ENCODE measurements at regions not wholly inside any gene's neighbourhood (a gene's known extent, or its start where the extent isn't known, plus 50 kb on each side); places are given as distances from the start of the nearest gene placed in this dataset.

GRCh38 chr13:22106058-22106457 is 435.2 kb downstream of the FGF9 start:
- ATAC-seq (ENCODE audit: low read depth) (no peak), DNase-seq (no peak)
- no peaks in the 10 kb centered on the region for H3K36me3 Mint-ChIP-seq (ENCODE audit: low read depth)
- peaks cover 7% of the 10 kb centered on the region for H3K4me1 Mint-ChIP-seq
- ChIA-PET CTCF (no interaction called here), POLR2A (no interaction called here)
- TF ChIP-seq, protein P1, sequence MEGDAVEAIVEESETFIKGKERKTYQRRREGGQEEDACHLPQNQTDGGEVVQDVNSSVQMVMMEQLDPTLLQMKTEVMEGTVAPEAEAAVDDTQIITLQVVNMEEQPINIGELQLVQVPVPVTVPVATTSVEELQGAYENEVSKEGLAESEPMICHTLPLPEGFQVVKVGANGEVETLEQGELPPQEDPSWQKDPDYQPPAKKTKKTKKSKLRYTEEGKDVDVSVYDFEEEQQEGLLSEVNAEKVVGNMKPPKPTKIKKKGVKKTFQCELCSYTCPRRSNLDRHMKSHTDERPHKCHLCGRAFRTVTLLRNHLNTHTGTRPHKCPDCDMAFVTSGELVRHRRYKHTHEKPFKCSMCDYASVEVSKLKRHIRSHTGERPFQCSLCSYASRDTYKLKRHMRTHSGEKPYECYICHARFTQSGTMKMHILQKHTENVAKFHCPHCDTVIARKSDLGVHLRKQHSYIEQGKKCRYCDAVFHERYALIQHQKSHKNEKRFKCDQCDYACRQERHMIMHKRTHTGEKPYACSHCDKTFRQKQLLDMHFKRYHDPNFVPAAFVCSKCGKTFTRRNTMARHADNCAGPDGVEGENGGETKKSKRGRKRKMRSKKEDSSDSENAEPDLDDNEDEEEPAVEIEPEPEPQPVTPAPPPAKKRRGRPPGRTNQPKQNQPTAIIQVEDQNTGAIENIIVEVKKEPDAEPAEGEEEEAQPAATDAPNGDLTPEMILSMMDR (IDR thresholded peaks at IDR 0.05): no peak
- intact Hi-C loops (cut with micrococcal nuclease): no loop called here
- H3K27ac Mint-ChIP-seq: no peak overlapping the region
- no peaks in the 10 kb centered on the region for H3K27me3 Mint-ChIP-seq
- H3K9me3 Mint-ChIP-seq: peaks cover 3% of the 10 kb centered on the region
- no peak overlapping the region for H3K4me3 Mint-ChIP-seq

GRCh38 chr13:22107549-22107948 is 436.7 kb downstream of the FGF9 start:
- no peaks in the 10 kb centered on the region for H3K36me3 Mint-ChIP-seq (ENCODE audit: low read depth)
- H3K27ac Mint-ChIP-seq: no peak overlapping the region
- POLR2A ChIA-PET: no interaction called here
- DNase-seq (no peak), ATAC-seq (ENCODE audit: low read depth) (no peak)
- no peaks in the 10 kb centered on the region for H3K27me3 Mint-ChIP-seq
- CTCF ChIA-PET: no interaction called here
- intact Hi-C loops (cut with micrococcal nuclease): no loop called here
- H3K4me3 Mint-ChIP-seq: no peak overlapping the region
- H3K9me3 Mint-ChIP-seq: peaks cover 3% of the 10 kb centered on the region
- TF ChIP-seq, protein P1 (IDR thresholded peaks at IDR 0.05): no peak
- peaks cover 16% of the 10 kb centered on the region for H3K4me1 Mint-ChIP-seq

GRCh38 chr13:22108283-22108942 is 437.5 kb downstream of the FGF9 start:
- H3K27ac Mint-ChIP-seq: no peak overlapping the region
- no peak for ATAC-seq (ENCODE audit: low read depth)

DNA sequence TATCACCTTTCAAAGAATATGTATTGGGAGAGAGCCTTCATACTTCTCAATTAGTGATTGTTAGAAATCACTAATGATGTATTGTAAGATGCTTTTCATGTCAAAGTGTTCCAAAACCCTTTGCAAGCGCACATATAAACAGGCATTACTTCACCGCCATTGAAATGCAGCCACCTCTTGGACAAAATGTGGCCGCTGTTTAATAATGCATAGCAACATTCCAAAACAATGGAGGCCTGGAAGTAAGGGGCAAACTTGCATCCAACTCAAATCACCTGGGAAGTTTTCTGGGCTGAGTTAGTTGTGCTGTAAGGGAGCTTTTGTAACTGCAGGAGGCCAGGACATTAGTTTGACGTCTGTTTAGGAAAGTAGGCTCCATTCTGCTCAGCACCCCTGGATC is 438.1 kb downstream of the FGF9 start:
- H3K4me1 Mint-ChIP-seq: peaks cover 25% of the 10 kb centered on the region
- ChIA-PET POLR2A (no interaction called here), CTCF (no interaction called here)
- no peak overlapping the region for H3K4me3 Mint-ChIP-seq
- TF ChIP-seq, protein P1 (IDR thresholded peaks at IDR 0.05): no peak
- ATAC-seq (ENCODE audit: low read depth) (no peak), DNase-seq (no peak)
- H3K36me3 Mint-ChIP-seq (ENCODE audit: low read depth): peaks cover 1% of the 10 kb centered on the region
- no peak overlapping the region for H3K27ac Mint-ChIP-seq
- H3K9me3 Mint-ChIP-seq: peaks cover 7% of the 10 kb centered on the region
- intact Hi-C loops (cut with micrococcal nuclease): no loop called here
- H3K27me3 Mint-ChIP-seq: no peaks in the 10 kb centered on the region

More at GRCh38 chr13:22108283-22108942, 437.5 kb downstream of the FGF9 start:
- POLR2A ChIA-PET: no interaction called here
- H3K27me3 Mint-ChIP-seq: no peaks in the 10 kb centered on the region
- TF ChIP-seq, protein P1 (IDR thresholded peaks at IDR 0.05): no peak
- CTCF ChIA-PET: no interaction called here
- no peak overlapping the region for H3K4me3 Mint-ChIP-seq
- peaks cover 6% of the 10 kb centered on the region for H3K9me3 Mint-ChIP-seq
- DNase-seq: no peak
- H3K36me3 Mint-ChIP-seq (ENCODE audit: low read depth): peaks cover 1% of the 10 kb centered on the region
- H3K4me1 Mint-ChIP-seq: peaks cover 24% of the 10 kb centered on the region
- intact Hi-C loops (cut with micrococcal nuclease): no loop called here

GRCh38 chr13:22110368-22110767 is 439.5 kb downstream of the FGF9 start:
- Mint-ChIP-seq H3K4me3 (no peak overlapping the region), H3K9me3 (peaks cover 5% of the 10 kb centered on the region), H3K4me1 (peaks cover 37% of the 10 kb centered on the region), H3K27ac (no peak overlapping the region), H3K27me3 (no peaks in the 10 kb centered on the region), H3K36me3 (ENCODE audit: low read depth) (peaks cover 1% of the 10 kb centered on the region)
- CTCF ChIA-PET: no interaction called here
- ATAC-seq (ENCODE audit: low read depth) (no peak), DNase-seq (no peak)
- TF ChIP-seq, protein P1 (IDR thresholded peaks at IDR 0.05): no peak
- POLR2A ChIA-PET: no interaction called here
- intact Hi-C loops (cut with micrococcal nuclease): no loop called here
